Transverse colon (tissue), 4 donors: ENCODE measurements at regions not wholly inside any gene's neighbourhood (a gene's known extent, or its start where the extent isn't known, plus 50 kb on each side); places are given as distances from the start of the nearest gene placed in this dataset.

ENCODE experiments used
- DNase-seq: peaks from one replicate; pipeline ENCODE4 v3.0.0-alpha.2; 2019
- H3K27ac ChIP-seq, 4 donors: fragments of 200-600 bp; sonication (generic); 2 replicates each; pipeline ENCODE4 v1.5.1; 2016 to 2018; ENCODE audit warnings: inconsistent platforms in 4 of 4
- H3K27me3 ChIP-seq: fragments of 200-600 bp; sonication (generic); 2 replicates; pipeline ENCODE4 v1.5.1; 2017; ENCODE audit warnings: inconsistent platforms
- H3K36me3 ChIP-seq, 4 donors: fragments of 200-600 bp; sonication (generic); 2 replicates each; pipeline ENCODE4 v1.5.1; 2017 to 2019; ENCODE audit warnings: inconsistent platforms in 4 of 4
- H3K4me1 ChIP-seq, 4 donors: fragments of 200-600 bp; sonication (generic); 2 replicates each; pipeline ENCODE4 v1.5.1; 2017 to 2020; ENCODE audit warnings: inconsistent platforms in 4 of 4
- H3K4me3 ChIP-seq, 4 donors: fragments of 200-600 bp; sonication (generic); 1 replicate in 1 of 4; 2 replicates in 3 of 4; pipeline versions ENCODE4 v1.5.1 to v1.6.1; 2017 to 2019; ENCODE audit warnings: inconsistent platforms in 4 of 4
- H3K9me3 ChIP-seq, 2 donors: fragments of 200-600 bp; sonication (generic); 2 replicates each; pipeline ENCODE4 v1.5.1; 2017 to 2019; ENCODE audit warnings: inconsistent platforms in 2 of 2
- EP300 ChIP-seq: sonication (generic); formaldehyde crosslinking; IDR thresholded peaks from one replicate; pipeline ENCODE4 v1.6.1; 2017; ENCODE audit warnings: antibody characterized with exemption, low read depth
- POLR2A ChIP-seq: fragments of 450-650 bp; IDR thresholded peaks from one replicate; pipeline ENCODE4 v1.6.1; 2016; ENCODE audit warnings: antibody characterized with exemption, mild to moderate bottlenecking, moderate library complexity
- POLR2AphosphoS5 ChIP-seq, 3 donors: sonication (generic); formaldehyde crosslinking; IDR thresholded peaks; one replicate each; pipeline ENCODE4 v1.6.1; 2016; ENCODE audit warnings: antibody characterized with exemption in 3 of 3
- WGBS, 2 donors: methylation state at CpG; one replicate each; pipeline ENCODE4 v1.1.5; 2018; ENCODE audit warnings: low coverage in 1 of 2; 5-methylcytosine and 5-hydroxymethylcytosine counted together
- in situ Hi-C, 4 donors: fragments of 200-750 bp; cut with MboI; loops; one replicate each; pipeline versions ENCODE4 v1.15.0 to v1.15.1; 2017; ENCODE audit warnings: low sequenced_read_pairs in 3 of 4, low pct_ligation_motif_present in 1 of 4, low pct_unique_long_range_greater_than_20kb in 1 of 4
- intact Hi-C: fragments of 100-400 bp; cut with DNase I; formaldehyde crosslinking; loops from one replicate; pipeline ENCODE4 v1.15.1; 2023; ENCODE audit warnings: low total_unique reads
- TF ChIP-seq, protein P1 (sequence below), 5 experiments: fragments of 200-600 bp in 3 of 5; fragments of 450-650 bp in 2 of 5; sonication (generic) in 3 of 5; IDR thresholded peaks; 1 replicate in 2 of 5; 2 replicates in 3 of 5; pipeline ENCODE4 v1.5.1; 2016 to 2017; ENCODE audit warnings: antibody characterized with exemption in 5 of 5, inconsistent platforms in 3 of 5, mild to moderate bottlenecking in 2 of 5, moderate library complexity in 1 of 5

- in situ Hi-C loops: no loop called here
- no peaks in the 10 kb centered on the region for H3K4me1 ChIP-seq
- peaks cover 0 to 8% of the 10 kb centered on the region in 2 donors for H3K9me3 ChIP-seq
- 89 to 100% methylated on average over 1 to 10 of the region's 10 CpGs for WGBS, 2 donors
- intact Hi-C loops: loop anchor here (5.0 kb wide), 1 partner anchor 1052 kb away; no protein-coding TSS in a partner anchor
- no peak overlapping the region for H3K4me3 ChIP-seq
- no peaks in the 10 kb centered on the region for H3K27me3 ChIP-seq
- no peaks in the 10 kb centered on the region for H3K36me3 ChIP-seq
- no peak for DNase-seq
- H3K27ac ChIP-seq: no peak overlapping the region
- TF ChIP-seq, protein P1, sequence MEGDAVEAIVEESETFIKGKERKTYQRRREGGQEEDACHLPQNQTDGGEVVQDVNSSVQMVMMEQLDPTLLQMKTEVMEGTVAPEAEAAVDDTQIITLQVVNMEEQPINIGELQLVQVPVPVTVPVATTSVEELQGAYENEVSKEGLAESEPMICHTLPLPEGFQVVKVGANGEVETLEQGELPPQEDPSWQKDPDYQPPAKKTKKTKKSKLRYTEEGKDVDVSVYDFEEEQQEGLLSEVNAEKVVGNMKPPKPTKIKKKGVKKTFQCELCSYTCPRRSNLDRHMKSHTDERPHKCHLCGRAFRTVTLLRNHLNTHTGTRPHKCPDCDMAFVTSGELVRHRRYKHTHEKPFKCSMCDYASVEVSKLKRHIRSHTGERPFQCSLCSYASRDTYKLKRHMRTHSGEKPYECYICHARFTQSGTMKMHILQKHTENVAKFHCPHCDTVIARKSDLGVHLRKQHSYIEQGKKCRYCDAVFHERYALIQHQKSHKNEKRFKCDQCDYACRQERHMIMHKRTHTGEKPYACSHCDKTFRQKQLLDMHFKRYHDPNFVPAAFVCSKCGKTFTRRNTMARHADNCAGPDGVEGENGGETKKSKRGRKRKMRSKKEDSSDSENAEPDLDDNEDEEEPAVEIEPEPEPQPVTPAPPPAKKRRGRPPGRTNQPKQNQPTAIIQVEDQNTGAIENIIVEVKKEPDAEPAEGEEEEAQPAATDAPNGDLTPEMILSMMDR (IDR thresholded peaks at IDR 0.05): no peak
- TF ChIP-seq POLR2AphosphoS5 (IDR thresholded peaks at IDR 0.05) (no peak), EP300 (no peak), POLR2A (no peak)
Observed at GRCh38 chr10:36994886-36995285, 130.5 kb upstream of the ANKRD30A start.

- in situ Hi-C loops (no loop called here), intact Hi-C loops (no loop called here)
- H3K27me3 ChIP-seq: no peaks in the 10 kb centered on the region
- no peaks in the 10 kb centered on the region for H3K36me3 ChIP-seq
- TF ChIP-seq EP300 (no peak), POLR2AphosphoS5 (IDR thresholded peaks at IDR 0.05) (no peak), POLR2A (no peak)
- TF ChIP-seq, protein P1 (IDR thresholded peaks at IDR 0.05): no peak
- no peaks in the 10 kb centered on the region for H3K4me1 ChIP-seq
- H3K4me3 ChIP-seq: no peak overlapping the region
- 92% methylated on average over 8 of the region's 12 CpGs; no CpG with 5 or more reads in 1 of the 2 donors for WGBS, 2 donors
- H3K27ac ChIP-seq: no peak overlapping the region
- peaks cover 0 to 11% of the 10 kb centered on the region in 2 donors for H3K9me3 ChIP-seq
- DNase-seq: no peak
Observed at GRCh38 chr10:36989233-36989632, 136.2 kb upstream of the ANKRD30A start.

GRCh38 chr10:36946598-36946997, 178.8 kb upstream of the ANKRD30A start:
- Histone ChIP-seq H3K4me1 (no peaks in the 10 kb centered on the region), H3K27ac (no peak overlapping the region), H3K4me3 (no peak overlapping the region), H3K36me3 (no peaks in the 10 kb centered on the region), H3K27me3 (no peaks in the 10 kb centered on the region), H3K9me3 (no peaks in the 10 kb centered on the region)
- 62 to 67% methylated on average over 2 of the region's 2 CpGs for WGBS, 2 donors
- in situ Hi-C loops: no loop called here
- intact Hi-C loops: no loop called here
- DNase-seq: no peak
- no peak for TF ChIP-seq POLR2A
- TF ChIP-seq EP300: no peak
- TF ChIP-seq, protein P1 (IDR thresholded peaks at IDR 0.05): no peak

- intact Hi-C loops: no loop called here
- Histone ChIP-seq H3K4me3 (no peak overlapping the region), H3K27me3 (no peaks in the 10 kb centered on the region), H3K9me3 (no peaks in the 10 kb centered on the region), H3K36me3 (no peaks in the 10 kb centered on the region), H3K27ac (no peak overlapping the region), H3K4me1 (no peaks in the 10 kb centered on the region)
- DNase-seq: no peak
- in situ Hi-C loops: no loop called here
- 62 to 81% methylated on average over 2 to 12 of the region's 12 CpGs for WGBS, 2 donors
- TF ChIP-seq POLR2A (no peak), EP300 (no peak), POLR2AphosphoS5 (IDR thresholded peaks at IDR 0.05) (no peak)
- TF ChIP-seq, protein P1 (IDR thresholded peaks at IDR 0.05): no peak
Observed at GRCh38 chr10:36943544-36943943, 181.9 kb upstream of the ANKRD30A start.
